ENCODE measurements at regions not wholly inside any gene's neighbourhood (a gene's known extent, or its start where the extent isn't known, plus 50 kb on each side); places are given as distances from the start of the nearest gene placed in this dataset.

GRCh38 chr13:65330691-65331090 lies 1899.4 kb downstream of the PCDH9 start:
- no peak for TF ChIP-seq CTCF (IDR thresholded peaks at IDR 0.05)
- no peak for TF ChIP-seq POLR2A (IDR thresholded peaks at IDR 0.05)
